K562 (cell line): ENCODE measurements at regions not wholly inside any gene's neighbourhood (a gene's known extent, or its start where the extent isn't known, plus 50 kb on each side); places are given as distances from the start of the nearest gene placed in this dataset.

Experiments
- ATAC-seq: fragments of 200-7000 bp; cut with Tn5 transposase; 3 replicates; pipeline ENCODE4 v1.9.1; 2020; ENCODE audit warnings: moderate library complexity
- BruUV-seq: library from RNA; stranded (reverse); fragments of 400-500 nt; replicated peaks from 2 replicates; lab custom pipeline; 2021; lab: Mats Ljungman, UMichigan
- CTCF ChIA-PET: fragments of 300-600 bp; formaldehyde crosslinking; extraction: SDS; loops from one replicate; lab custom pipeline; 2021; ENCODE audit warnings: low intra/inter-chr PET ratio; lab: Yijun Ruan, JAX
- POLR2A ChIA-PET: fragments of 300-600, 350-650 bp; sonication (Branson Sonifier 250); formaldehyde crosslinking; extraction: SDS; loops from one replicate; lab custom pipeline; 2021; ENCODE audit warnings: antibody characterized with exemption, inconsistent platforms; lab: Yijun Ruan, JAX
- DNase-seq, 4 experiments: peaks; one replicate each; pipeline versions ENCODE4 v3.0.0 to v3.0.0-alpha.2; 2011 to 2018; ENCODE audit warnings: low spot score in 3 of 4, mixed read lengths in 3 of 4; ENCODE audit errors: extremely low read depth in 1 of 4
- FAIRE-seq: peaks from 2 replicates; lab custom pipeline; 2011; peaks lifted over from hg19 to GRCh38; lab: Jason Lieb, UNC
- H2AFZ ChIP-seq: 2 replicates; pipeline ENCODE4 v1.6.0; 2011; ENCODE audit warnings: low read depth, low read length, control low read depth, inconsistent platforms
- H3K27ac ChIP-seq: fragments of 200-600 bp; 3 replicates; pipeline ENCODE4 v1.8.0; 2011; ENCODE audit warnings: low read depth, mild to moderate bottlenecking, control low read depth, inconsistent platforms, low read length, moderate library complexity, mixed read lengths; ENCODE audit errors: extremely low read depth
- H3K27me3 ChIP-seq, 2 experiments: fragments of 300-600 bp in 1 of 2; 2 replicates in 1 of 2; 3 replicates in 1 of 2; pipeline versions ENCODE4 v1.6.0 to v1.8.0; 2011; ENCODE audit warnings: inconsistent platforms in 2 of 2, low read length in 2 of 2, mild to moderate bottlenecking in 1 of 2, mixed read lengths in 1 of 2, moderate library complexity in 1 of 2; ENCODE audit not compliant: control insufficient read depth in 2 of 2, insufficient read depth in 2 of 2
- H3K36me3 ChIP-seq: fragments of 300-600 bp; 3 replicates; pipeline ENCODE4 v1.8.0; 2011; ENCODE audit warnings: mild to moderate bottlenecking, low read length, inconsistent platforms; ENCODE audit not compliant: control insufficient read depth, insufficient read depth
- H3K4me1 ChIP-seq, 2 experiments: fragments of 200-600 bp in 1 of 2; replicated peaks in 1 of 2; 2 replicates in 1 of 2; 3 replicates in 1 of 2; pipeline versions ENCODE4 v1.5.1 to v1.8.0; 2011; ENCODE audit warnings: inconsistent platforms in 2 of 2, low read length in 2 of 2, mild to moderate bottlenecking in 1 of 2, mixed read lengths in 1 of 2, moderate library complexity in 1 of 2; ENCODE audit not compliant: control insufficient read depth in 2 of 2, insufficient read depth in 2 of 2
- H3K4me2 ChIP-seq: 2 replicates; pipeline ENCODE4 v1.6.1; 2011; ENCODE audit warnings: low read length, control low read depth, inconsistent platforms, mixed read lengths; ENCODE audit not compliant: insufficient read depth
- H3K4me3 ChIP-seq: fragments of 200-600 bp; sonication (generic), shearing (Covaris generic); 2 replicates; pipeline ENCODE4 v1.5.1; 2016; ENCODE audit warnings: control low read depth, inconsistent platforms
- H3K79me2 ChIP-seq: fragments of 200-600 bp; 3 replicates; pipeline ENCODE4 v1.8.0; 2011; ENCODE audit warnings: low read length, inconsistent platforms; ENCODE audit not compliant: control insufficient read depth, insufficient read depth
- H3K9ac ChIP-seq, 2 experiments: 2 replicates each; pipeline versions ENCODE4 v1.6.0 to v1.6.1; 2011; ENCODE audit warnings: low read depth in 2 of 2, low read length in 2 of 2, control low read depth in 1 of 2, inconsistent platforms in 1 of 2, mild to moderate bottlenecking in 1 of 2, mixed read lengths in 1 of 2; ENCODE audit not compliant: insufficient read depth in 1 of 2
- H3K9me1 ChIP-seq: one replicate; pipeline ENCODE4 v1.6.0; 2011; ENCODE audit warnings: inconsistent platforms, mild to moderate bottlenecking, low read length, moderate library complexity; ENCODE audit not compliant: control insufficient read depth, insufficient read depth
- H3K9me3 ChIP-seq: replicated peaks from 2 replicates; pipeline ENCODE4 v1.5.1; 2011; ENCODE audit warnings: low read depth, low read length, inconsistent platforms; ENCODE audit not compliant: control insufficient read depth, insufficient read depth
- H4K20me1 ChIP-seq: replicated peaks from 2 replicates; pipeline ENCODE4 v1.6.1; 2011; ENCODE audit warnings: low read length, inconsistent platforms, mixed read lengths; ENCODE audit not compliant: control insufficient read depth, insufficient read depth
- CCNT2 ChIP-seq: IDR thresholded peaks from 2 replicates; pipeline ENCODE4 v1.6.1; 2011; ENCODE audit warnings: borderline replicate concordance, low read depth, mild to moderate bottlenecking, moderate library complexity, mixed read lengths, low read length; ENCODE audit not compliant: insufficient read length; ENCODE audit errors: extremely low read depth
- GABPB1 ChIP-seq: sonication (generic); formaldehyde crosslinking; IDR thresholded peaks from 2 replicates; pipeline ENCODE4 v1.8.0; 2022; ENCODE audit warnings: mild to moderate bottlenecking, missing genetic modification reagents
- JUNB ChIP-seq: fragments of 450-650 bp; formaldehyde crosslinking; conservative IDR thresholded peaks from 2 replicates; pipeline ENCODE4 v1.4.0; 2020; ENCODE audit warnings: mild to moderate bottlenecking
- L3MBTL2 ChIP-seq: fragments of 450-650 bp; IDR thresholded peaks from 2 replicates; pipeline ENCODE4 v1.6.1; 2016; ENCODE audit warnings: mild to moderate bottlenecking, moderate library complexity
- MIER1 ChIP-seq: fragments of 450-650 bp; IDR thresholded peaks from 2 replicates; pipeline ENCODE4 v1.6.1; 2016; ENCODE audit warnings: antibody characterized with exemption, mild to moderate bottlenecking, low read depth
- SIN3B ChIP-seq: fragments of 450-650 bp; IDR thresholded peaks from 2 replicates; pipeline ENCODE4 v1.6.1; 2017; ENCODE audit warnings: low read depth, mild to moderate bottlenecking, moderate library complexity
- SOX6 ChIP-seq: fragments of 450-650 bp; IDR thresholded peaks from 2 replicates; pipeline ENCODE4 v1.6.1; 2014; ENCODE audit warnings: mild to moderate bottlenecking
- TCF7L2 ChIP-seq: fragments of 150-350 bp; IDR thresholded peaks from 2 replicates; pipeline ENCODE4 v1.6.1; 2016; ENCODE audit warnings: low read depth, mild to moderate bottlenecking, low read length, moderate library complexity
- WHSC1 ChIP-seq: IDR thresholded peaks from one replicate; pipeline ENCODE4 v1.6.1; 2012; ENCODE audit warnings: low read length, control low read depth, inconsistent platforms
- WGBS: fragments of 100-300 bp; shearing (Covaris generic); methylation state at CpG from one replicate; pipeline ENCODE4 v1.1.6; 2016; ENCODE audit warnings: low coverage, mixed read lengths; ENCODE audit not compliant: insufficient coverage; ENCODE audit errors: missing lambda C conversion rate; 5-methylcytosine and 5-hydroxymethylcytosine counted together
- in situ Hi-C: fragments of 300-500 bp; cut with MboI; formaldehyde crosslinking; loops from 4 replicates; pipeline ENCODE4 v1.15.0; 2018; ENCODE audit warnings: inconsistent platforms, mixed read lengths
- intact Hi-C: fragments of 100-400 bp; cut with micrococcal nuclease; formaldehyde crosslinking; loops from 2 replicates; pipeline ENCODE4 v1.14.2; 2022
- TF ChIP-seq, protein P1 (sequence below): fragments of 250-450 bp; sonication (Bioruptor Pico); IDR thresholded peaks from 2 replicates; pipeline ENCODE4 v1.4.0; 2020
- TF ChIP-seq, protein P2 (sequence below): sonication (generic); formaldehyde crosslinking; IDR thresholded peaks from 2 replicates; pipeline ENCODE4 v1.8.0; 2022; ENCODE audit warnings: mild to moderate bottlenecking, missing genetic modification reagents

DNA sequence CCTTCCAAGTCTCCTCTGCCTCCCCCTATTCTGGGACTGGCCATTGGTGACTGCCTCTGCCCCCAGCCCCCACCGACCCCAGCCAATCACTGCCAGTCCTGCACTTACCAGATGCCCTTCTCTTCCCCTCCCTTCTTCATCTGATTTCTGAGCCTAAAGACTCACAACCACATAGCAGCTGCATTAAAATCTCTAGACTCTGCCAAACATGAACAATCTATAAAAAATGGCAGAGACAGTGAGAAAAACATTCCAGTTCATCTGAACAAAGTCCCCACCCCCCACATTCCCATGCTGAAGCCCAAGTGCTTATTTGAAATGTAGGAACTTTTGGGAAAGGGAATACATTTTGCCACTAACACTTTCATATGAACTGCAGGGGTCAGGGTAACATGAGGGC lies 60.8 kb downstream of the KCTD12 start:
- DNase-seq (no peak), ATAC-seq (no peak), FAIRE-seq (no peak)
- Histone ChIP-seq H3K9me3 (no peaks in the 10 kb centered on the region), H3K4me1 (no peaks in the 10 kb centered on the region), H3K27ac (no peak overlapping the region), H2AFZ (no peak overlapping the region), H4K20me1 (no peaks in the 10 kb centered on the region), H3K4me2 (no peak overlapping the region), H3K9ac (no peak overlapping the region), H3K9me1 (no peaks in the 10 kb centered on the region), H3K4me3 (no peak overlapping the region), H3K36me3 (no peaks in the 10 kb centered on the region), H3K79me2 (no peaks in the 10 kb centered on the region), H3K27me3 (no peaks in the 10 kb centered on the region)
- ChIA-PET POLR2A (no interaction called here), CTCF (no interaction called here)
- in situ Hi-C loops (no loop called here), intact Hi-C loops (no loop called here)
- TF ChIP-seq TCF7L2 = no peak
- TF ChIP-seq, protein P1, sequence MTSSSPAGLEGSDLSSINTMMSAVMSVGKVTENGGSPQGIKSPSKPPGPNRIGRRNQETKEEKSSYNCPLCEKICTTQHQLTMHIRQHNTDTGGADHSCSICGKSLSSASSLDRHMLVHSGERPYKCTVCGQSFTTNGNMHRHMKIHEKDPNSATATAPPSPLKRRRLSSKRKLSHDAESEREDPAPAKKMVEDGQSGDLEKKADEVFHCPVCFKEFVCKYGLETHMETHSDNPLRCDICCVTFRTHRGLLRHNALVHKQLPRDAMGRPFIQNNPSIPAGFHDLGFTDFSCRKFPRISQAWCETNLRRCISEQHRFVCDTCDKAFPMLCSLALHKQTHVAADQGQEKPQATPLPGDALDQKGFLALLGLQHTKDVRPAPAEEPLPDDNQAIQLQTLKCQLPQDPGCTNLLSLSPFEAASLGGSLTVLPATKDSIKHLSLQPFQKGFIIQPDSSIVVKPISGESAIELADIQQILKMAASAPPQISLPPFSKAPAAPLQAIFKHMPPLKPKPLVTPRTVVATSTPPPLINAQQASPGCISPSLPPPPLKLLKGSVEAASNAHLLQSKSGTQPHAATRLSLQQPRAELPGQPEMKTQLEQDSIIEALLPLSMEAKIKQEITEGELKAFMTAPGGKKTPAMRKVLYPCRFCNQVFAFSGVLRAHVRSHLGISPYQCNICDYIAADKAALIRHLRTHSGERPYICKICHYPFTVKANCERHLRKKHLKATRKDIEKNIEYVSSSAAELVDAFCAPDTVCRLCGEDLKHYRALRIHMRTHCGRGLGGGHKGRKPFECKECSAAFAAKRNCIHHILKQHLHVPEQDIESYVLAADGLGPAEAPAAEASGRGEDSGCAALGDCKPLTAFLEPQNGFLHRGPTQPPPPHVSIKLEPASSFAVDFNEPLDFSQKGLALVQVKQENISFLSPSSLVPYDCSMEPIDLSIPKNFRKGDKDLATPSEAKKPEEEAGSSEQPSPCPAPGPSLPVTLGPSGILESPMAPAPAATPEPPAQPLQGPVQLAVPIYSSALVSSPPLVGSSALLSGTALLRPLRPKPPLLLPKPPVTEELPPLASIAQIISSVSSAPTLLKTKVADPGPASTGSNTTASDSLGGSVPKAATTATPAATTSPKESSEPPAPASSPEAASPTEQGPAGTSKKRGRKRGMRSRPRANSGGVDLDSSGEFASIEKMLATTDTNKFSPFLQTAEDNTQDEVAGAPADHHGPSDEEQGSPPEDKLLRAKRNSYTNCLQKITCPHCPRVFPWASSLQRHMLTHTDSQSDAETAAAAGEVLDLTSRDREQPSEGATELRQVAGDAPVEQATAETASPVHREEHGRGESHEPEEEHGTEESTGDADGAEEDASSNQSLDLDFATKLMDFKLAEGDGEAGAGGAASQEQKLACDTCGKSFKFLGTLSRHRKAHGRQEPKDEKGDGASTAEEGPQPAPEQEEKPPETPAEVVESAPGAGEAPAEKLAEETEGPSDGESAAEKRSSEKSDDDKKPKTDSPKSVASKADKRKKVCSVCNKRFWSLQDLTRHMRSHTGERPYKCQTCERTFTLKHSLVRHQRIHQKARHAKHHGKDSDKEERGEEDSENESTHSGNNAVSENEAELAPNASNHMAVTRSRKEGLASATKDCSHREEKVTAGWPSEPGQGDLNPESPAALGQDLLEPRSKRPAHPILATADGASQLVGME (CRISPR knock-in tag) = no peak
- no peak for TF ChIP-seq L3MBTL2
- no peak for TF ChIP-seq JUNB (CRISPR knock-in tag)
- TF ChIP-seq SIN3B = no peak
- no peak for TF ChIP-seq GABPB1 (CRISPR knock-in tag)
- no peak for TF ChIP-seq WHSC1
- no peak for TF ChIP-seq CCNT2
- TF ChIP-seq, protein P2, sequence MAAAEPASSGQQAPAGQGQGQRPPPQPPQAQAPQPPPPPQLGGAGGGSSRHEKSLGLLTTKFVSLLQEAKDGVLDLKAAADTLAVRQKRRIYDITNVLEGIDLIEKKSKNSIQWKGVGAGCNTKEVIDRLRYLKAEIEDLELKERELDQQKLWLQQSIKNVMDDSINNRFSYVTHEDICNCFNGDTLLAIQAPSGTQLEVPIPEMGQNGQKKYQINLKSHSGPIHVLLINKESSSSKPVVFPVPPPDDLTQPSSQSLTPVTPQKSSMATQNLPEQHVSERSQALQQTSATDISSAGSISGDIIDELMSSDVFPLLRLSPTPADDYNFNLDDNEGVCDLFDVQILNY (CRISPR knock-in tag) = no peak
- TF ChIP-seq SOX6 = no peak
- TF ChIP-seq MIER1 = no peak
- WGBS = 0% methylated on average over 1 of the region's 1 CpG
- BruUV-seq = no TSS peak
